H9 (cell line): ENCODE measurements at regions not wholly inside any gene's neighbourhood (a gene's known extent, or its start where the extent isn't known, plus 50 kb on each side); places are given as distances from the start of the nearest gene placed in this dataset.
"Not testable (repeated sequence)": the region's sequence is repeated elsewhere in the genome, so short reads cannot be mapped to it uniquely, and the experiment has no call there.

Experiments
- DNase-seq: peaks from one replicate; pipeline ENCODE4 v3.0.0-alpha.2; 2017
- H2AFZ ChIP-seq: one replicate; pipeline ENCODE4 v1.6.1; 2013; ENCODE audit warnings: mild to moderate bottlenecking, low read length, control low read depth, moderate library complexity
- H2AK5ac ChIP-seq: 2 replicates; pipeline ENCODE4 v1.6.1; 2013; ENCODE audit warnings: low read length, control low read depth, mixed read lengths; ENCODE audit not compliant: insufficient read length
- H2BK120ac ChIP-seq: one replicate; pipeline ENCODE4 v1.6.1; 2013; ENCODE audit warnings: low read depth, mild to moderate bottlenecking, low read length, control low read depth, inconsistent platforms; ENCODE audit not compliant: poor library complexity, severe bottlenecking
- H2BK12ac ChIP-seq: 2 replicates; pipeline ENCODE4 v1.6.1; 2013; ENCODE audit warnings: low read length, control low read depth, mixed read lengths, low read depth; ENCODE audit not compliant: insufficient read length
- H2BK15ac ChIP-seq: 2 replicates; pipeline ENCODE4 v1.6.1; 2013; ENCODE audit warnings: low read depth, low read length, control low read depth
- H2BK20ac ChIP-seq: one replicate; pipeline ENCODE4 v1.6.1; 2013; ENCODE audit warnings: low read depth, mild to moderate bottlenecking, low read length, control low read depth, inconsistent platforms; ENCODE audit not compliant: poor library complexity, severe bottlenecking
- H2BK5ac ChIP-seq: 2 replicates; pipeline ENCODE4 v1.6.1; 2013; ENCODE audit warnings: low read length, control low read depth, mixed read lengths; ENCODE audit not compliant: insufficient read length
- H3K14ac ChIP-seq: 2 replicates; pipeline ENCODE4 v1.6.1; 2013; ENCODE audit warnings: low read length, control low read depth; ENCODE audit not compliant: insufficient read depth
- H3K18ac ChIP-seq: 2 replicates; pipeline ENCODE4 v1.6.1; 2013; ENCODE audit warnings: low read depth, mild to moderate bottlenecking, mixed read lengths, low read length, control low read depth; ENCODE audit not compliant: insufficient read length
- H3K23ac ChIP-seq: 2 replicates; pipeline ENCODE4 v1.6.1; 2013; ENCODE audit warnings: low read length, control low read depth, mixed read lengths, low read depth; ENCODE audit not compliant: insufficient read length
- H3K23me2 ChIP-seq: 2 replicates; pipeline ENCODE4 v1.6.1; 2013; ENCODE audit warnings: low read depth, mild to moderate bottlenecking, mixed read lengths, low read length, control low read depth; ENCODE audit not compliant: insufficient read length, poor library complexity, severe bottlenecking
- H3K27ac ChIP-seq: 2 replicates; pipeline ENCODE4 v1.5.1; 2013; ENCODE audit warnings: low read length, control low read depth, mixed read lengths, low read depth; ENCODE audit not compliant: insufficient read length
- H3K27me3 ChIP-seq: 2 replicates; pipeline ENCODE4 v1.6.1; 2013; ENCODE audit warnings: low read length, control low read depth, inconsistent platforms; ENCODE audit not compliant: insufficient read depth
- H3K4ac ChIP-seq: 2 replicates; pipeline ENCODE4 v1.6.1; 2013; ENCODE audit warnings: low read depth, mild to moderate bottlenecking, control low read depth, inconsistent platforms, low read length, moderate library complexity
- H3K4me1 ChIP-seq: 2 replicates; pipeline ENCODE4 v1.6.1; 2013; ENCODE audit warnings: low read length, control low read depth, inconsistent platforms; ENCODE audit not compliant: insufficient read depth
- H3K4me2 ChIP-seq: 2 replicates; pipeline ENCODE4 v1.6.1; 2013; ENCODE audit warnings: low read length, control low read depth, mixed read lengths; ENCODE audit not compliant: insufficient read length, insufficient read depth
- H3K56ac ChIP-seq: 2 replicates; pipeline ENCODE4 v1.6.1; 2013; ENCODE audit warnings: low read depth, mild to moderate bottlenecking, mixed read lengths, low read length, control low read depth; ENCODE audit not compliant: insufficient read length
- H3K79me1 ChIP-seq: 2 replicates; pipeline ENCODE4 v1.6.1; 2013; ENCODE audit warnings: low read depth, mild to moderate bottlenecking, moderate library complexity, low read length, control low read depth, inconsistent platforms; ENCODE audit not compliant: insufficient read depth, poor library complexity, severe bottlenecking
- H3K79me2 ChIP-seq: 2 replicates; pipeline ENCODE4 v1.6.1; 2013; ENCODE audit warnings: low read length, control low read depth, inconsistent platforms; ENCODE audit not compliant: insufficient read depth
- H3K9ac ChIP-seq: 2 replicates; pipeline ENCODE4 v1.6.1; 2013; ENCODE audit warnings: low read length, control low read depth, mixed read lengths; ENCODE audit not compliant: insufficient read length; ENCODE audit errors: extremely low read depth
- H3K9me3 ChIP-seq: one replicate; pipeline ENCODE4 v1.6.1; 2013; ENCODE audit warnings: low read depth, low read length, inconsistent platforms; ENCODE audit not compliant: control insufficient read depth
- H3T11ph ChIP-seq: one replicate; pipeline ENCODE4 v1.6.1; 2013; ENCODE audit warnings: mild to moderate bottlenecking, low read length, control low read depth, inconsistent platforms
- H4K20me1 ChIP-seq: one replicate; pipeline ENCODE4 v1.6.1; 2013; ENCODE audit not compliant: control insufficient read depth, insufficient read length, insufficient read depth
- H4K5ac ChIP-seq: 2 replicates; pipeline ENCODE4 v1.6.1; 2013; ENCODE audit warnings: low read depth, mild to moderate bottlenecking, mixed read lengths, low read length, control low read depth; ENCODE audit not compliant: insufficient read length
- H4K8ac ChIP-seq: replicated peaks from 2 replicates; pipeline ENCODE4 v1.6.1; 2013; ENCODE audit warnings: low read length, control low read depth, mixed read lengths, low read depth; ENCODE audit not compliant: insufficient read length
- H4K91ac ChIP-seq: 2 replicates; pipeline ENCODE4 v1.6.1; 2013; ENCODE audit warnings: low read depth, mild to moderate bottlenecking, moderate library complexity, mixed read lengths, low read length, control low read depth; ENCODE audit not compliant: insufficient read length
- H3K27ac Mint-ChIP-seq, 3 experiments: 2 replicates in 2 of 3; 3 replicates in 1 of 3; pipeline ENCODE4 v1.8.0; 2020 to 2021; ENCODE audit warnings: mixed read lengths in 3 of 3, mild to moderate bottlenecking in 1 of 3, moderate library complexity in 1 of 3
- H3K27me3 Mint-ChIP-seq: 2 replicates; pipeline ENCODE4 v1.8.0; 2021; ENCODE audit warnings: low read depth, mild to moderate bottlenecking, moderate library complexity, mixed read lengths
- H3K36me3 Mint-ChIP-seq, 3 experiments: 2 replicates in 2 of 3; 3 replicates in 1 of 3; pipeline ENCODE4 v1.8.0; 2020 to 2021; ENCODE audit warnings: low read depth in 3 of 3, mixed read lengths in 3 of 3; ENCODE audit not compliant: insufficient read depth in 1 of 3
- H3K4me1 Mint-ChIP-seq, 2 experiments: 2 replicates each; pipeline ENCODE4 v1.8.0; 2020; ENCODE audit warnings: mixed read lengths in 2 of 2
- H3K4me3 Mint-ChIP-seq, 2 experiments: 2 replicates in 1 of 2; 3 replicates in 1 of 2; pipeline ENCODE4 v1.8.0; 2020 to 2021; ENCODE audit warnings: mild to moderate bottlenecking in 2 of 2, mixed read lengths in 2 of 2, moderate library complexity in 1 of 2
- H3K9me3 Mint-ChIP-seq, 2 experiments: 2 replicates in 1 of 2; 3 replicates in 1 of 2; pipeline ENCODE4 v1.8.0; 2020; ENCODE audit warnings: mild to moderate bottlenecking in 2 of 2, mixed read lengths in 2 of 2, moderate library complexity in 1 of 2
- WGBS: extraction: QIAGEN DNeasy Blood & Tissue Kit; methylation state at CpG from one replicate; pipeline ENCODE4 v1.1.7; 2013; ENCODE audit warnings: missing lambda C conversion rate, low lambda C conversion rate, mixed read lengths; ENCODE audit not compliant: insufficient read length; ENCODE audit errors: extremely low coverage; 5-methylcytosine and 5-hydroxymethylcytosine counted together
- TF ChIP-seq, protein P1 (sequence below): fragments of 200-600 bp; sonication (generic); conservative IDR thresholded peaks from 3 replicates; pipeline ENCODE4 v1.8.0; 2021; ENCODE audit warnings: antibody characterized with exemption, mild to moderate bottlenecking

DNA sequence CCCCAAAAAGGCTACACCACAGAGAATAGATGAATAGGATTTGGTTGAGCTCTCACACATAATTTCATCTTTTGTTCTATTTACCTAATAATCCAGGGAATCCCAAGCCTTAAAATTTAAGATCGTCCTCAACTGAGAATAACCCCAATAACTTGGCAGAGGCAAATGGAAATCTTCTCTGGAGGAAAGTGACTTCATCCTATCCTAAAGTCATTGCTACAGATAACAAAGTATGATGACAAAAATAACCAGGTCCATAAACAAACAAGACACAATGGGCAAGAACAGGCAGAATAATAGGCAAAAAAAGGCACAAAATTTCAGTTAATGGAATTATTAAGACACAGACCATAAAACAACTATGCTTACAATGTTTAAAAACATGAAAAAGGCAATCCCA, 177.3 kb upstream of the STK26 start:
- H2BK120ac ChIP-seq = no peak overlapping the region
- WGBS = no CpG with 5 or more reads among the region's 1 CpG
- H2AK5ac ChIP-seq = no peak overlapping the region
- no peaks in the 10 kb centered on the region for H3K4me1 ChIP-seq
- no peak overlapping the region for H3K18ac ChIP-seq
- no peaks in the 10 kb centered on the region for H3K27me3 ChIP-seq
- no peak overlapping the region for H3T11ph ChIP-seq
- no peak overlapping the region for H3K23ac ChIP-seq
- H3K9ac ChIP-seq = no peak overlapping the region
- H2BK15ac ChIP-seq = no peak overlapping the region
- H2BK5ac ChIP-seq = no peak overlapping the region
- Mint-ChIP-seq H3K36me3 (no peaks in the 10 kb centered on the region), H3K9me3 (peaks cover 0 to 2% of the 10 kb centered on the region in 2 experiments; a peak in 1 of 5 replicates), H3K27me3 (no peaks in the 10 kb centered on the region; the same call in 1 of the 2 replicates), H3K27ac (no peak overlapping the region), H3K4me3 (no peak overlapping the region), H3K4me1 (peaks cover 2 to 5% of the 10 kb centered on the region in 2 experiments; a peak in 2 of 4 replicates)
- no peaks in the 10 kb centered on the region for H3K79me2 ChIP-seq
- no peak overlapping the region for H3K27ac ChIP-seq
- no peak overlapping the region for H4K5ac ChIP-seq
- no peak overlapping the region for H3K4me2 ChIP-seq
- no peak overlapping the region for H2AFZ ChIP-seq
- no peaks in the 10 kb centered on the region for H4K20me1 ChIP-seq
- H3K14ac ChIP-seq = no peak overlapping the region
- H4K91ac ChIP-seq = no peak overlapping the region
- no peak overlapping the region for H4K8ac ChIP-seq
- no peaks in the 10 kb centered on the region for H3K79me1 ChIP-seq
- TF ChIP-seq, protein P1, sequence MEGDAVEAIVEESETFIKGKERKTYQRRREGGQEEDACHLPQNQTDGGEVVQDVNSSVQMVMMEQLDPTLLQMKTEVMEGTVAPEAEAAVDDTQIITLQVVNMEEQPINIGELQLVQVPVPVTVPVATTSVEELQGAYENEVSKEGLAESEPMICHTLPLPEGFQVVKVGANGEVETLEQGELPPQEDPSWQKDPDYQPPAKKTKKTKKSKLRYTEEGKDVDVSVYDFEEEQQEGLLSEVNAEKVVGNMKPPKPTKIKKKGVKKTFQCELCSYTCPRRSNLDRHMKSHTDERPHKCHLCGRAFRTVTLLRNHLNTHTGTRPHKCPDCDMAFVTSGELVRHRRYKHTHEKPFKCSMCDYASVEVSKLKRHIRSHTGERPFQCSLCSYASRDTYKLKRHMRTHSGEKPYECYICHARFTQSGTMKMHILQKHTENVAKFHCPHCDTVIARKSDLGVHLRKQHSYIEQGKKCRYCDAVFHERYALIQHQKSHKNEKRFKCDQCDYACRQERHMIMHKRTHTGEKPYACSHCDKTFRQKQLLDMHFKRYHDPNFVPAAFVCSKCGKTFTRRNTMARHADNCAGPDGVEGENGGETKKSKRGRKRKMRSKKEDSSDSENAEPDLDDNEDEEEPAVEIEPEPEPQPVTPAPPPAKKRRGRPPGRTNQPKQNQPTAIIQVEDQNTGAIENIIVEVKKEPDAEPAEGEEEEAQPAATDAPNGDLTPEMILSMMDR = no peak
- H3K56ac ChIP-seq = no peak overlapping the region
- DNase-seq = no peak
- no peaks in the 10 kb centered on the region for H3K9me3 ChIP-seq
- H2BK20ac ChIP-seq = no peak overlapping the region
- H2BK12ac ChIP-seq = no peak overlapping the region
- no peak overlapping the region for H3K4ac ChIP-seq
- no peaks in the 10 kb centered on the region for H3K23me2 ChIP-seq

DNA sequence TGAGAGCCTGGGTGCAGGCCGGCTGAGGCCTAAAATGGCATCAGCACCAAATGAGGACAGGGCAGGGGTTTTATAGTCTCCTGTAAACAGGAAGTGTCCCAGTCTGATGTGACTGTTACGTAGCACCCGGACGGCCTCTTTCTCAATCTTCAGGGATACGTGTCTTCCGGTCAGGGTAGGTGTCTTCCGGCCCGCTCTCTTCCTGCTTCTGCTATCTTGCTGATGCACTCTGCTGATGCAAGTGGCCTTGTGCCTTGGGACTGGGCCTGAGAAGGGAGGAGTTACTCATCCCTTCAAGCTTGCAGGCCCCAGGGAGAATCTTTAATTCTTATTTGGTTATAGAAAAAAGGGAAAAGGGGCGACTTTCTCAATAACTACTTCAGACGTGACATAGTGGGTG, 172.1 kb upstream of the STK26 start:
- H3K4me2 ChIP-seq, H4K5ac ChIP-seq, H3K18ac ChIP-seq, H3K23me2 ChIP-seq, H2BK120ac ChIP-seq, H3K27ac ChIP-seq, H4K91ac ChIP-seq, H3K4me3 Mint-ChIP-seq, H2AK5ac ChIP-seq, H2BK15ac ChIP-seq, H3K23ac ChIP-seq, H3K9ac ChIP-seq, H2BK12ac ChIP-seq, H3K36me3 Mint-ChIP-seq, H2BK5ac ChIP-seq, H3K4me1 ChIP-seq, H3K9me3 Mint-ChIP-seq, H3K4ac ChIP-seq, DNase-seq, H3K14ac ChIP-seq, H2BK20ac ChIP-seq, H3K79me2 ChIP-seq, H3K79me1 ChIP-seq, H3K27me3 Mint-ChIP-seq, H3T11ph ChIP-seq, H4K20me1 ChIP-seq, H4K8ac ChIP-seq, H2AFZ ChIP-seq, H3K27me3 ChIP-seq, H3K9me3 ChIP-seq, H3K56ac ChIP-seq, H3K4me1 Mint-ChIP-seq, H3K27ac Mint-ChIP-seq: not testable (repeated sequence)
- WGBS = no CpG with 5 or more reads among the region's 10 CpGs
